22Rv1 (cell line): ENCODE measurements at regions not wholly inside any gene's neighbourhood (a gene's known extent, or its start where the extent isn't known, plus 50 kb on each side); places are given as distances from the start of the nearest gene placed in this dataset.

Source experiments
- H3K27ac ChIP-seq: fragments of 450-650 bp; 2 replicates; pipeline ENCODE4 v1.5.1; 2017
- CTCF ChIP-seq: fragments of 450-650 bp; IDR thresholded peaks from 2 replicates; pipeline ENCODE4 v1.5.1; 2017; ENCODE audit warnings: mild to moderate bottlenecking
- ZFX ChIP-seq: fragments of 450-650 bp; IDR thresholded peaks from 2 replicates; pipeline ENCODE4 v1.6.1; 2017; ENCODE audit warnings: antibody characterized with exemption, borderline replicate concordance

GRCh38 chr4:144584428-144584827 lies 61.5 kb upstream of the HHIP start:
- TF ChIP-seq CTCF = no peak
- TF ChIP-seq ZFX = no peak
- no peak overlapping the region for H3K27ac ChIP-seq

GRCh38 chr4:144589512-144589911 lies 56.4 kb upstream of the HHIP start:
- no peak overlapping the region for H3K27ac ChIP-seq
- TF ChIP-seq CTCF = no peak
- TF ChIP-seq ZFX = no peak

- H3K27ac ChIP-seq = no peak overlapping the region
- no peak for TF ChIP-seq CTCF
- TF ChIP-seq ZFX = no peak
These were observed 55.9 kb upstream of the HHIP start for GRCh38 chr4:144590020-144590419.

- no peak for TF ChIP-seq CTCF
- TF ChIP-seq ZFX = no peak
These were observed 54.6 kb upstream of the HHIP start for GRCh38 chr4:144591401-144591800.

GRCh38 chr4:144592264-144592663 lies 53.7 kb upstream of the HHIP start:
- no peak overlapping the region for H3K27ac ChIP-seq
- no peak for TF ChIP-seq CTCF
- no peak for TF ChIP-seq ZFX

More at GRCh38 chr4:144591401-144591800, 54.6 kb upstream of the HHIP start:
- no peak overlapping the region for H3K27ac ChIP-seq

GRCh38 chr4:144594471-144594986 lies 51.4 kb upstream of the HHIP start:
- TF ChIP-seq ZFX (no peak), CTCF (no peak)
- no peak overlapping the region for H3K27ac ChIP-seq

- H3K27ac ChIP-seq = no peak overlapping the region
- no peak for TF ChIP-seq ZFX
- no peak for TF ChIP-seq CTCF
These were observed 50.3 kb upstream of the HHIP start for GRCh38 chr4:144595681-144596080.
